Lower leg skin (tissue), 3 donors: ENCODE measurements at regions not wholly inside any gene's neighbourhood (a gene's known extent, or its start where the extent isn't known, plus 50 kb on each side); places are given as distances from the start of the nearest gene placed in this dataset.

Experiments used
- CTCF ChIP-seq, 3 donors: fragments of 450-650 bp; IDR thresholded peaks; one replicate each; pipeline ENCODE4 v1.5.1; 2016; ENCODE audit warnings: antibody characterized with exemption in 3 of 3, mild to moderate bottlenecking in 3 of 3, moderate library complexity in 2 of 3
- POLR2A ChIP-seq, 2 donors: fragments of 450-650 bp; IDR thresholded peaks; one replicate each; pipeline ENCODE4 v1.6.1; 2016 to 2017; ENCODE audit warnings: antibody characterized with exemption in 2 of 2, mild to moderate bottlenecking in 1 of 2, moderate library complexity in 1 of 2

- TF ChIP-seq CTCF (IDR thresholded peaks at IDR 0.05) (no peak), POLR2A (IDR thresholded peaks at IDR 0.05) (no peak)
Observed at GRCh38 chr7:131143869-131144268, 183.8 kb upstream of the MKLN1 start.
